ENCODE measurements at regions not wholly inside any gene's neighbourhood (a gene's known extent, or its start where the extent isn't known, plus 50 kb on each side); places are given as distances from the start of the nearest gene placed in this dataset.

DNA sequence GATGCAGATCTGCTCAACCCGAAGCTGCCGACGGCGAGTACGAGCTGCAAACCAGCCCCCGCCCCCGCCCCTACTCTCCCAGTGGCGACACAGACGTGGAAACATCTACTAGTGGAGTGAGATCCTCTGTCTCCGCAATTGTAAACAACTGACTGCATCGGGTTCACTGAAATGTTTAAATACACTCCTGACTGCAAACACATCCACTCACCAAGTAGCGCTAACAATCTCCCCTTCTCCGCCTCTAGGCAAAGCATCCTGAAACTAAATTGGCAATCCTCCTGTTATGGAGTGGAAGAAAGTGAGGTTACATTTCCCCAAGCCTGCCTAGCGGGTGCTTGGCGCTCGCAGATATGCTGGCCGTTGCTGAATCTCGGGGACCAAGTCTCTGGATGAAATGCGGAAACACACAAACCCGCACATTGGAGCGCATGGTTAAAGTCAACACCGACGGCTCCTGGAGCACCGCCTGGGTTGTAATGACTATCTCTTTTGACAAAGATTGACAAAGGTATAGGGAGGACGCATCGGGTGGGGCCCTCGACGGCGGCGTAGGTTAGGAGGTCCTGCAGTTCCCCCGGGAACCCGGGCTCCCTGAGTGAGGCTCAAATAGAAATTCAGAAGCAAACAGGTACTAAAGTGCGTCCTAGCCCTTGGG lies 117.0 kb upstream of the TEX13C start:
- 2 to 45% methylated on average over 11 to 12 of the region's 33 CpGs for WGBS, 2 donors
- H3K36me3 ChIP-seq, result no peaks in the 10 kb centered on the region
- TF ChIP-seq, protein P1, sequence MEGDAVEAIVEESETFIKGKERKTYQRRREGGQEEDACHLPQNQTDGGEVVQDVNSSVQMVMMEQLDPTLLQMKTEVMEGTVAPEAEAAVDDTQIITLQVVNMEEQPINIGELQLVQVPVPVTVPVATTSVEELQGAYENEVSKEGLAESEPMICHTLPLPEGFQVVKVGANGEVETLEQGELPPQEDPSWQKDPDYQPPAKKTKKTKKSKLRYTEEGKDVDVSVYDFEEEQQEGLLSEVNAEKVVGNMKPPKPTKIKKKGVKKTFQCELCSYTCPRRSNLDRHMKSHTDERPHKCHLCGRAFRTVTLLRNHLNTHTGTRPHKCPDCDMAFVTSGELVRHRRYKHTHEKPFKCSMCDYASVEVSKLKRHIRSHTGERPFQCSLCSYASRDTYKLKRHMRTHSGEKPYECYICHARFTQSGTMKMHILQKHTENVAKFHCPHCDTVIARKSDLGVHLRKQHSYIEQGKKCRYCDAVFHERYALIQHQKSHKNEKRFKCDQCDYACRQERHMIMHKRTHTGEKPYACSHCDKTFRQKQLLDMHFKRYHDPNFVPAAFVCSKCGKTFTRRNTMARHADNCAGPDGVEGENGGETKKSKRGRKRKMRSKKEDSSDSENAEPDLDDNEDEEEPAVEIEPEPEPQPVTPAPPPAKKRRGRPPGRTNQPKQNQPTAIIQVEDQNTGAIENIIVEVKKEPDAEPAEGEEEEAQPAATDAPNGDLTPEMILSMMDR (IDR thresholded peaks at IDR 0.05), result no peak
- no peak for TF ChIP-seq POLR2A (IDR thresholded peaks at IDR 0.05)
- peak overlapping the region in 3 of 4 donors; percentile 48 to 61 (median 49) for H3K4me3 ChIP-seq
- H3K27ac ChIP-seq, result no peak overlapping the region
- no peak for DNase-seq
- H3K9me3 ChIP-seq, result no peaks in the 10 kb centered on the region
- peaks cover 0 to 41% (median 3%) of the 10 kb centered on the region in 4 donors for H3K27me3 ChIP-seq
- H3K4me1 ChIP-seq, result peaks cover 0 to 33% (median 0%) of the 10 kb centered on the region in 3 donors
- intact Hi-C loops (cut with DNase I), result no loop called here

DNA sequence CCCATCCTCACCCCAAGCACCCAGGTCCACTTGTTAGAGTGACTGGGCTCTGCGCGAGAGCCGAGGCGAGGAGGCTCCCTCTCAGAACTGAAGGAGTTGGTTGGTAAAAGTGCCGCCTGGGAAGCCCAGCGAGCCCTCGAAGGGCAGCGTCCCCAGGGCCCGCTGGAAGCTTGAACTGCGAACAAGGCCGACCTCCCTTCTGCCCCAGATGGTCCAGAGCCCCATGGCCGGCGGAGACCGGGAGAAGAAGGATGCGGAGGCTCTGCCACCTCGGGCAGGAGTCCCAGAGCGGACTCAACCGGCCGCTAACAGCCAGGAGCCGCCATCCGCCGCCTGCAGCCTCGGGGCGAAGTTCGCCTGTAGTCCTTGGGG lies 116.3 kb upstream of the TEX13C start:
- no peak for TF ChIP-seq POLR2A (IDR thresholded peaks at IDR 0.05)
- H3K27ac ChIP-seq, result peak overlapping the region in 1 of 4 donors; percentile 74
- no peaks in the 10 kb centered on the region for H3K9me3 ChIP-seq
- H3K4me1 ChIP-seq, result peaks cover 0 to 33% (median 0%) of the 10 kb centered on the region in 3 donors
- peak overlapping the region; percentile 18 to 61 (median 48) for H3K4me3 ChIP-seq
- no peaks in the 10 kb centered on the region for H3K36me3 ChIP-seq
- no CpG with 5 or more reads among the region's 25 CpGs for WGBS, 2 donors
- intact Hi-C loops (cut with DNase I), result no loop called here
- peaks cover 0 to 41% (median 3%) of the 10 kb centered on the region in 4 donors for H3K27me3 ChIP-seq
- DNase-seq, result no peak

DNA sequence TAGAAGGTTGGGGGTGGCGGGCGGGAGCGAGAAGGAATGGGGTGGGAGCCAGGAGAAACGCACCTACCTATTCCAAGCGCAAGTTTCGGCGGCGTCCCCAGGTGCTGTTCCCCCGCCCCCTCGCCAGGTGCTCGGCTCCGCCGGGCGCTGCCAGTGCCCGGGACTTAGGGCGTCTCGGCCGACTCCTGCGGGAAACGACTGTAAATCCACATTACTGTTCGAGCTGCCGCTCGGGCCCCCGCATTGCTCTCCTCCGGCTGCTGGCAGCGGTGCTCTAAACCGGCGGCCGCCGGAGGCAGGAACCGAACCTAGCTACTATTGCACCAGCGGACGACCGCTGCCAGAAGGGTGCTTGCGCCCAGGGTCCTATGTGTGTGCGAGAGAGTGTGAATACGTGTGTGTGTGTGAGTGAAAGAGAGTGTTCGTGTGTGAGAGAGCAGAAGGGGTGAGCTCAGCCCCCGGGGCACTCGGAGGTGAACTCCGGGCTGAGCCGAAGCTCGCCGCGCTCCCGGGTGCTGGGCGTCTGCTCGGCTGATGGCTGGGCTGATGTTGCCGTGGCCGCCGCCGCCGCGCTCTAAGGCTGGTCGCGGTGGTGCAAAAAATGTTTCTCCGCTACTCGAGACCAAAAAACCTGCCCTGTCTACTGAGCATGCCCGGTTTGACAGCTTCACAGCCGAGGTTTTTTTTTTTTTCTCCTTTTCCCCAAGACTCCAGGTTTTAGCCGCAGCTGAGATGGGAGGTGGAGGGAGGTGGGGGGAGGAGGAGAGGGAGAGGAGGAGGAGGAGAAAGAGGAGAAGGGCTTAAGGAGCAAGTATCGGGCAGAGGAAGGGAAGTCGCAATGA lies 115.7 kb upstream of the TEX13C start:
- WGBS, 2 donors, result 0 to 49% methylated on average over 2 to 34 of the region's 63 CpGs
- peak overlapping the region in 2 of 4 donors; percentile 45 to 74 for H3K27ac ChIP-seq
- peaks cover 0 to 41% (median 3%) of the 10 kb centered on the region in 4 donors for H3K27me3 ChIP-seq
- no peaks in the 10 kb centered on the region for H3K9me3 ChIP-seq
- H3K4me1 ChIP-seq, result peaks cover 0 to 33% (median 0%) of the 10 kb centered on the region in 3 donors
- no peaks in the 10 kb centered on the region for H3K36me3 ChIP-seq
- DNase-seq, result no peak
- H3K4me3 ChIP-seq, result peak overlapping the region; percentile 18 to 61 (median 48)
- TF ChIP-seq, protein P1 (IDR thresholded peaks at IDR 0.05), result no peak
- intact Hi-C loops (cut with DNase I), result no loop called here

DNA sequence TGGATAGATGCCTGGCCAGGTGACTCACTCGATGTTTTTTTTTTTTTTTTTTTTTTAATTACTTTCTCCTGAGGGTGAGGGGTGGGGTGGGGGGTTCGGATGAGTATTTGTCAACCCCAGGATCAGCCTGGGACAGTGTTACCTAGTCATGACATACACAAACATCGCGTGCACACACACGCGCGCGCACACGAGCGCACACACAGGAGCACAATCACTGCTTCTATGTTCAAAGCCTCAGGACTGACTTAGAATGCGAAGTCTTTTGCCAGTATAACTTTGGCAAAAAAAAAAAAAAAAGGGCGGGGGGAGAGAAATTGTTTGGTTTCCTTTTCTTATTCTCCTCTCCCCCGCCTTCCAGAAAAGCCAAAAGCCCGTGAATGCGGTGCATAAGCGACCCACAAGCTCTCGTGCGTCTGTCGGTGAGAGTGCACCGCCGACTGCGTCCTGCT lies 115.0 kb upstream of the TEX13C start:
- intact Hi-C loops (cut with DNase I), result no loop called here
- peak overlapping the region; percentile 24 to 74 (median 51) for H3K27ac ChIP-seq
- H3K4me1 ChIP-seq, result peaks cover 0 to 33% (median 0%) of the 10 kb centered on the region in 3 donors
- WGBS, 2 donors, result 2 to 57% methylated on average over 10 to 20 of the region's 22 CpGs
- peaks cover 0 to 41% (median 3%) of the 10 kb centered on the region in 4 donors for H3K27me3 ChIP-seq
- H3K9me3 ChIP-seq, result no peaks in the 10 kb centered on the region
- H3K4me3 ChIP-seq, result peak overlapping the region; percentile 13 to 61 (median 48)
- DNase-seq, result no peak
- H3K36me3 ChIP-seq, result no peaks in the 10 kb centered on the region
- no peak for TF ChIP-seq POLR2A (IDR thresholded peaks at IDR 0.05)
- TF ChIP-seq, protein P1 (IDR thresholded peaks at IDR 0.05), result no peak

DNA sequence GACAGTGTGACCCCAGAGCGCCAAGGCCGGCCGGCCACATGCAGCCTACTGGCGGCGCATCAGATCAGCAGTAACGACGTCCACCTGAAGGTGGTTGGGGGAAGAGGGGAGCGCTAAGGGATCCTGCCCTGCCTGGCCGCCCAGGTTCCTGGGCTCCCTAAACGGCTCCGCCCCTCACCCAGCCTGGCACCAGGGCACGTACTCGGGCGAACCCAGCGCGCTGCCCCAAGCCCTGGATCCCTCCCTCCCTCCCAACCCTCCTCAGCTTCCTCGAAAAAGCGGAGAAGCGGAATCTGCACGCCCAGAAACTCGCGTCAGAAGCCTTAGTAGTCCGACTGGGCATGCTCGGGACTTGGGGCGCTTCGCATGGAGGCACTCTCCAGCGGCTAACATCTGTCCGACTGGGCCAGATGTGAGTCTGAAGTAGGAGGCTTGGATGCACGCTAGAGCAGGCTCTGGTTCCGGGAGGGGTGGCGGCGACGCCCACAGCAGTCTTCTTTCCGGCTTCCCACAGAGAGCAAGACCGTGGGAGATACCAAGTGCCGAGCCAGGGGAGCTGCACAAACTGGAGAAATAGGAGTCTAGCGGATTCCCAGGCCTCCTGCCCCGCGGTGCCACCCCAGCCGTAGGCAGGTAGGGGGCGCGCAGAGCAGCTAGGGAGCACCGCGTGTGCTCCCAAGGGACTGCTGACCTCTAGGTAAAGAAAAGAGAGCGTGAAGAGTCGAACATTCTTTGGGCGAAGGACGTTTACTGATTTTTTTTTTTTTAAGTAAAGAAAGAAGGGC lies 114.3 kb upstream of the TEX13C start:
- Histone ChIP-seq H3K36me3 (no peaks in the 10 kb centered on the region), H3K27me3 (peaks cover 0 to 41% (median 3%) of the 10 kb centered on the region in 4 donors), H3K9me3 (no peaks in the 10 kb centered on the region), H3K27ac (peak overlapping the region; percentile 24 to 74 (median 51)), H3K4me1 (peaks cover 0 to 33% (median 0%) of the 10 kb centered on the region in 3 donors), H3K4me3 (peak overlapping the region; percentile 13 to 61 (median 48))
- 1 to 29% methylated on average over 13 to 14 of the region's 48 CpGs for WGBS, 2 donors
- intact Hi-C loops (cut with DNase I), result no loop called here
- TF ChIP-seq POLR2A (IDR thresholded peaks at IDR 0.05), result no peak
- TF ChIP-seq, protein P1 (IDR thresholded peaks at IDR 0.05), result peak in 1 of 6 experiments; percentile 13
- DNase-seq, result no peak

Data from esophagus squamous epithelium (tissue), 5 donors.